HG03045 (cell line): ENCODE measurements at regions not wholly inside any gene's neighbourhood (a gene's known extent, or its start where the extent isn't known, plus 50 kb on each side); places are given as distances from the start of the nearest gene placed in this dataset.

Experiments used
- ATAC-seq: cut with Tn5 transposase; IDR thresholded peaks from one replicate; pipeline ENCODE4 v1.9.1; 2021; ENCODE audit warnings: mild to moderate bottlenecking, moderate library complexity; ENCODE audit not compliant: unreplicated experiment

- no peak for ATAC-seq
These were observed 59.7 kb downstream of the GPX5 start for GRCh38 chr6:28585335-28585734.

GRCh38 chr6:28586324-28586723, 60.6 kb downstream of the GPX5 start:
- no peak for ATAC-seq

- ATAC-seq: peak; percentile 87
These were observed 61.5 kb downstream of the GPX5 start for GRCh38 chr6:28586962-28587745.

- ATAC-seq: no peak
These were observed 62.0 kb downstream of the GPX5 start for GRCh38 chr6:28587746-28588075.

- ATAC-seq: no peak
These were observed 63.0 kb downstream of the GPX5 start for GRCh38 chr6:28588666-28589065.

- no peak for ATAC-seq
These were observed 63.7 kb downstream of the GPX5 start for GRCh38 chr6:28589234-28589956.

- no peak for ATAC-seq
These were observed 64.3 kb downstream of the GPX5 start for GRCh38 chr6:28589957-28590349.

- ATAC-seq: no peak
These were observed 71.6 kb downstream of the GPX5 start for GRCh38 chr6:28597217-28597835.

- no peak for ATAC-seq
These were observed 72.4 kb downstream of the GPX5 start for GRCh38 chr6:28597924-28598722.

- ATAC-seq: no peak
These were observed 73.3 kb downstream of the GPX5 start for GRCh38 chr6:28598757-28599686.

- no peak for ATAC-seq
These were observed 74.6 kb downstream of the GPX5 start for GRCh38 chr6:28600245-28600644.

GRCh38 chr6:28603891-28604290, 78.2 kb downstream of the GPX5 start:
- no peak for ATAC-seq

GRCh38 chr6:28606424-28607391, 81.0 kb downstream of the GPX5 start:
- no peak for ATAC-seq

- ATAC-seq: no peak
These were observed 82.3 kb downstream of the GPX5 start for GRCh38 chr6:28607990-28608389.

GRCh38 chr6:28609672-28610071, 84.0 kb downstream of the GPX5 start:
- ATAC-seq: no peak

GRCh38 chr6:28615616-28615954, 89.9 kb downstream of the GPX5 start:
- ATAC-seq: no peak

- no peak for ATAC-seq
These were observed 90.5 kb downstream of the GPX5 start for GRCh38 chr6:28615955-28616747.

- ATAC-seq: no peak
These were observed 93.3 kb downstream of the GPX5 start for GRCh38 chr6:28618898-28619555.
